ENCODE measurements at regions not wholly inside any gene's neighbourhood (a gene's known extent, or its start where the extent isn't known, plus 50 kb on each side); places are given as distances from the start of the nearest gene placed in this dataset.

GRCh38 chrX:38992441-38993096 lies 191.3 kb downstream of the MID1IP1 start:
- no peak for DNase-seq

- no peak for DNase-seq
These were observed 192.2 kb downstream of the MID1IP1 start for GRCh38 chrX:38993500-38993899.

DNA sequence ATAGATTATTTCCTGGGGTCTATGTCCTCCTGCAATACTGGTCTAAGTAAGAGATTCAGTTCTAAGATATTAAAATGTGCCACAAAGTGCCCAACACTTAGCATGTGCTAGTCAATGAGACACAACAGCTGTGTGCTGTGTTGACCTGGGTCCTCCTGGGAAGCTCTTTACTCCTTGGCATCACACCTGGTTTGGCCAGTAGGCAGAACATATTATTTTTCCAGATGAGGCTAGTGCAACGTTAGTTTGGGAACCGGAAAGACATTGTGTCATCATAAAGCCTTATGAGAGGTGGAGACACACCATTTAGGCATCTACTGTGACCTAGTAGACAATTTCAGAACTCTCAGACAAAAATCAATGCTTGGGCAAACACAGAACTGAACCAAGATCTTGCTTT lies 197.8 kb downstream of the MID1IP1 start:
- no peak for DNase-seq

DNA sequence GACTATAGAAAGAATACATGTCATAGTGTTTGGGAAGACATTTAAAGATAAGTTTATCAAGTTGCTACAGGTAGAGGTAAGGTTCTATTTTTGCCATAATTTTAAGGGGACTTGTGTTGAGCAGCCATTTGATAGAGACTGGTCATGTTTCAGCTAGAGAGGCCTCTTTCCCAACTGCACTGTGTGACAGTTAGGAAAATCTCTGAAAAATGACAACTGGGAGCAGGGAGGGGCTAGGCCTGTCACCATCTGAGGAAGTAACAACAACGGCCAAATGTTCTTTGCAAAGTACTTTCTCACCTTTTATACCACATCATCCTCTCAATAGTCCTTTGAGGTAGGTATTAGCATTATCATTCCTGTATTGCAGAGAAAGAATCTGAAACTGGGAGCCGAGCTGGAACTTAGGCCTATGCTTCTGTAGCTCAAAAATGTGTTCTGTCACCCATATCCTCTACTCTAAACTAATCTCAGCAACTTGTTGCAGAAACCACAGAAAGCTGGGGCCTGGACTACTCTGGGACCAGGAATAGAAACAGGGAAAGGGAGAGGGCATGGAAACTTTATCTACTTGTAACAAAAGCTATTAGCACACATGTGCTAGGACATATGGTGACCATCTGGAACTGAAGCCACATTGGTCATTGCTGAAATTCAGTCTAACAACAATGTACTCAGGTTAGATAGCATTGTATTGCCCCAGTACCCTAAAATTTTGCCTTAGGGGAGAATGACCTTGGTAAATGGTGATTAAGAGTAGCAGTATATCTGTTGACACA lies 198.9 kb downstream of the MID1IP1 start:
- no peak for DNase-seq

- DNase-seq, result no peak
These were observed 199.5 kb downstream of the MID1IP1 start for GRCh38 chrX:39000802-39001201.

DNA sequence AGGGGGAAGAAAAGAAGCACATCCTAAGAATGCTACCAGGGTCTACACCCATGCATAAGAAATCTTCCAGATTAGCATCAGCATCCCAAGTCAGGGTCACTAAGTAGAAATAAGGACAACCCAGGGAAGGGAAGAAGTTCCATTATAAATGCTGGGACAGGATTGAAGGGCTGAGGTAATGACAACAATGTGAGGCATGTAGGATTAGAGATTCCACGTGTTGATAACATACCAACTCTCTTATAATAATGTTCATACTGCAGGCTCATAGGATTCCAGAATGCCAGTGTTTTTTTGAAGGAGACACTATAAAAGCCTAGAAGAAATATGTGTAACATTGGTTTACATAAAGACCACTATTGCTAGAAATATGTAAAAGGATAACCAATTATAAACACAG lies 201.2 kb downstream of the MID1IP1 start:
- DNase-seq, result no peak

GRCh38 chrX:39008549-39008948 lies 207.3 kb downstream of the MID1IP1 start:
- no peak for DNase-seq

GRCh38 chrX:39011454-39012221 lies 210.4 kb downstream of the MID1IP1 start:
- no peak for DNase-seq

GRCh38 chrX:39012621-39013111 lies 211.4 kb downstream of the MID1IP1 start:
- DNase-seq, result no peak

DNA sequence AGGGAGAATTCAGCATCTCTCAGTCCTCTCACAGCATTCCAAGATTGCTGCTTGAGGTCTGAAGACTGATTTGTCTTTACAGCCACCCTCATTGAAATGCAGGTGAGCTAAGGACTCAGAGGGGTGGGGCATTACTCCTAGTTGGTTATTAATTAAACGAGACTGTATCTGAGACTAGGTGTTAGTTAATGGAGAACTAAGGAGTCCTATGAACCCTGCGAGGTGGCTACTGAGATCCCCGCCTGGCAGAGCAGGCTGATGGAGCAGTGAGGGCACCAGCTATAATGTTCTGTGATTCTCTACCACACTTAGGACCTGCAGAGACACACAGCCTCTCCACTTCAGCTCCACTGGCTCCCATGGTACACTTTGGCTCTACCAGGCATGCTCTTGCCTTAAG lies 215.3 kb downstream of the MID1IP1 start:
- no peak for DNase-seq

GRCh38 chrX:39017077-39017476 lies 215.8 kb downstream of the MID1IP1 start:
- no peak for DNase-seq

DNA sequence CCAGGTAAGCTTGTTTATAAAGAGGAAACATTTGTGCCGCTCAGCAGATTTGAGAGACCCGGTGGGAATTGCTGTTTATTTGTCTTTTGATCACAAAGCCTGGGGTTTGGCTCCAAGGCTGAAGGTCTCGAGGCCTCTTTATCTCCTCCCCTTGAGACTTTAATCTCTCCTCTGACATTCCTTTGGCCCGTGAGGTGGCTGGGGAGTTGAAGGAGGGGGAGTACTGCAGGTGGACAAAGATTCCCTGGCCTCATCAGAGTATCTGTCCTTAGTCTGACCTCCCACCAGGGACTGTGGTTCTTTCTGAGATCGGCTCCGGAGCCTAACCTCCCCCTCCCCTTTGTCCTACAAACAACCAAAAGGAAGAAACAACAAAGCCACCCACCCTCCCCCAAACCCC lies 216.5 kb downstream of the MID1IP1 start:
- no peak for DNase-seq

DNA sequence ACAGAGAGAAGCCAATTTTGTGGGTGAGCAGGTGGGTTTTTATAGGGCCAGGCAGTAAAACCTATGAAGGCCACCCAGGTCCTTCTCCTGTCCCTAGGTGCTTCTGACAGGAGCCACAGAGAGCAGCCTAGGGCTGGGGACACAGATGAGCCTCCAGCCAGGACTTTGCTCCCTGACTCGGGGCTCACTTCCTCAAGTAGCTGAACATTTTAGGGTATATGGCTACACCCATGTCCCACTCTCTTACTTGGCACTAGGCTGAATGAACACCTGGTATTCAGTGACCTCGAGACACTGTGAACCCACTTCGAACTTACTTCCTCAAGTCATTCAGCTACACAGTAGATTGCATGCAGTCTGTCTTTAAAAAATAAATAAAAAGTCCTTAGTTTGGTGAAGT lies 217.3 kb downstream of the MID1IP1 start:
- no peak for DNase-seq

DNA sequence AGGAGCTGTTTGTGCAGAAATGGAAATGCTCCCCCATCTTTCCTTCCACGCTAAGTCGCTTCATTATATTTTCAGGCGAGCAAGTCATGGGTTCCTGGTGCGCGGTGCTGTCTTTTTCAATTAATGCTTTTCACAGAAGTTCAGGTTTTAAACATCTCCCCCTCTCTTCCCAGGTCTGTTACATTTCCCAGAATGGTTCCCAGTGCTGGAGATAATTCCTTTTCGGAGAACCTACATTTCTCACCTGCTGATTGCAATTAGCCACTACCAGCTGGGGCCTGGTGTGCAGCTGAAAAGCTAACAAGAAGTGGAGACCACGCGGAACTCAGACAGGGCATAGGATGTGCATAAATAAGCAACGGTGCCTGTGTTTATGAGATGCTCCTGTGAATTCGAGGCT lies 217.8 kb downstream of the MID1IP1 start:
- no peak for DNase-seq

DNA sequence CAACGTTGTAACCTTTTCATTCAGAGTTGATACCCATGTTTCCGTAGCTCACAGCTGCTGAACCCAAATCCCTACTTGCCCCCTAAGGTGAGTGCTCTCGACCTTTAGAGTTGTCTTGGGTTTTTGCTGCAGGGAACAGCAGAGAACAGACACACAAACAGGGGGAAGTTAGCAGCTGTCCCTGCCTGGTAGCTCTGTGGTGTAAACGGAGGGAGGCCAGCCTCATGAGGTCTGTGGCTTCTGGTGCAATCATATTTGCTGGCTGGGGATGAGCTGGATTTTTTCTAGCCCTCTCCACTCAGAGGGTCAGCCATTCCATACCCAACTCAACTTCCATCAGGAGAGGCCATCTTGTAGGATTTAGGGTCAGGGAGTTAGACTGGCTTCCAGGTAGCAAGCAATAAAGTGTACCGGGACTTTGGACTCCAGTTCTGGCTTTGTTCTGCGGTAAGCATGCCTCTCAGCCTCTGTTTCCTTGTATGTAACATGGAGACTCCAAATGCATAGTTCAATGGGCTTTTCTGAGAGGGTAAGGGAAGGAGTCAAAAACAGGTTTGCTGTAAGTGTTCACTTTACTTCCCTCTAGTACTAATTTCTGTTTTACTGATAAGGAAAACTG lies 218.9 kb downstream of the MID1IP1 start:
- no peak for DNase-seq

DNA sequence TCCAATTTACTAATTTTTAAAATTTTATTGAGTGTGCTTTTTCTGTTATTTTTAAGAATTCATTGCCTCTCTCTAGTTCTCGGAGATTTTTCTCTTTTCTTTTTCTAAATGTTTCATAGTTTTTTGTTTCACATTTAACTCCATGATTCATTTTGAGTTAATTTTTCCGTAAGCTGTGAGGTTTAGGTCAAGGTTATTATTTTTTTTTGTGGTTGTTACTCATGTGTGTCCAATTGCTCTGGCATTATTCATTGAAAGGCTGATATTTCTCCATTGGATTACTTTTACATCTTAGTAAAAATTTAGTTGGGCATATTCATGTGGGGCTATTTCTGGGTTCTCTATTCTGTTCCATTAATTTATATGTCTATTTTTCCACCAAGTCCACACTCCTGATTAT lies 220.8 kb downstream of the MID1IP1 start:
- DNase-seq, result no peak

DNA sequence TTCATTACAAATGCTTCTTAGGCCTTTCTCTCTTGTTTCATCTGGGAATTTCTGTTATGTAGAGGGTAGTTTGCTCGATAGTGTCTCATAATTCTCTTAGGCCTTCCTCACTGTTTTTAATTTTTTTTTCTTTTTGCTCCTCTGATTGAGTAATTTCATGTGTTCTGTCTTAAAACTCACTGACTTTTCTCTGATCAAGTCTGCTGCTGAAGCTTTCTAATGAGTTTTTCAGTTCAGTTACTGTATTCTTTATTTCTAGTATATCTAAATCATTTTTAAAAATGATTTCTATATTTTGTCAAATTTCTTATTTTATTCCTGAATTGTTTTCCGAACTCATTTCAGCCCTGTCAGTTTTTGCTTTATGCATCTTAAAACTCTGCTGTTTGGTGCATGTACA lies 228.0 kb downstream of the MID1IP1 start:
- DNase-seq, result no peak

DNA sequence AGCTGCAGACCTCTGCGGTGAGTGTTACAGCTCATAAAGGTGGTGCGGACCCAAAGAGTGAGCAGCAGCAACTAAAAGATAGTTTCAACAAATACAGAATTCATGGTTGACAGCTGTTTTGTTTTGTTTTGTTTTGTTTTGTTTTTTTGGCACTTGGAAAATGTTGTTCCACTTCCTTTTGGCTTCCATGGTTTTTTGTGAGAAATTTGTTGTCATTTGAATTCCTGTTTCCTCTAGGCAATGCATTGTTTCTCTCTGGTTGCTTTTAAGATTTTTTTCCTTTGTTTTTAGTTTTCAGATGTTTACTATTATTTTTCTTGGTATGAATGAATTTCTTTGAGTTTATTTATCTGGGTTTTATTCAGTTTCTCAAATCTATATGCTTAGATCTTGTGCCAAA lies 229.4 kb downstream of the MID1IP1 start:
- DNase-seq, result no peak

GRCh38 chrX:39039890-39040289 lies 238.6 kb downstream of the MID1IP1 start:
- no peak for DNase-seq

DNA sequence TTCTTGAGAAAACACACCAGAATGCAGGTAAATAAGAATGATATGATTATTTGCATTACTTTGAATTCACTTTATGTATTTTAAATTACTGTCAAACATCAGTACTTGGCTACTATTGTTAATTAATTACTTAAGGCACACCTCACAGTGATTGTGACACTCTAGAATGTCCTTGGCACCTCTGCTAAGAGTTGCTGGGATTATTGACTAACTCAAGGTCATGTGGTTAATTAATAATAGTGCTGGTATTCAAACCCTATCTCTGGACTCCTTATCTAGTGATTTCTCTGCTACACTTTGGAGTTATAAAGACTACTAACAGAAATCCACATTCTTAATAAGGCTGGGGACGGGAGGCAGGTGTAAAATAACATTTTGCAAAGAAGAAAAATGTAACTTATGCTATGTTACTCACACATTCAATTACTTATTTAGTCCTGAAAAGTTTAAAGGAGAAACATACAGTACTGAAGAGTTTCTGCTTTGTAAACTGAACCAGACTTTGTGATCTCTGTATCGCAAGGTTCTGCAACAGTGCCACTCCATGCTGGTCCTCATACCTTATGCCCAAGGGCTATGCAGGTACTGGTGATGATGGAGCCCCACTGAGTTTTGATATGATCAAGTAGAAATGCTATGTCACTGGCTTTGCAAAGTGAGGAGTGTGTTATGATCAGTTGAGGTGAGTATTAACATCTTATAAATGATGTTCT lies 242.7 kb downstream of the MID1IP1 start:
- no peak for DNase-seq

DNA sequence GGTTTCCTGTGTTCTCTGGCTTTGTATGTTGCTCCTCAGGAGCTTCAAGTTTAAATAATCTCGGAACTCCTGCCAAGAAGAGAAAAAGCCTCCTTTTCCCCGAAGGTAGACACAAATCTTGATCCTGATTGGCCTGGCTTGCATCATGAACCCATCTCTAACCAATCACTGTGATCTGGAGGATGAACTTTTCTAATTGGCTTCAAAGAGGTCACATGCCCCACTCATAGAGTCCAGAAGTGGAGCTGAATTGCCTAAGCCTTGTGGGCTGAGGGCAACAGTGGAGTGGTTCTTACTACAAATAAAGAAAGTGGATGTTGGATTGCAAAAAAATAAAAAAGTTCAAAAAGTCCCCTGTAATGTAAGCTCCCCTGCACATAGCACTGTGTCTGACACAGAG lies 245.9 kb downstream of the MID1IP1 start:
- DNase-seq, result no peak

DNA sequence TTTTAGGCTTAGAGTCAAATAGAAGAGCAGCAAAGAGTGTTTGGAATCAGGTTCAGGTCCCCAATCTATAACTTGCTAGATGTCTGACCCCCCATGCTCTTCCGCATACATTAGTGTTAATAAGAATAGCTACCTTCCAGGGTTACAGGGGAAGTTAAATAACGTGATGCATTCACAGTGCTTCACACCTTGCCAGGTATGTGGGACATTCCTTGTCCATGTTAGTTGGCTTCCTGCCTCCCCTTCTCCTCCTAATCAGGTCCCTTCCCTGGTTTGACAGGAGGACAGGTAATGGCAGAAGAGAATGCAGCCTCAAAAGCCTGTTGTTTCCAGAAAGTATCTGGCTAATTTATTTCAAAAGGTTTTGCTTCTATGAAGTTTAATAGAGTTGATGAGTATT lies 248.7 kb downstream of the MID1IP1 start:
- DNase-seq, result no peak

DNA sequence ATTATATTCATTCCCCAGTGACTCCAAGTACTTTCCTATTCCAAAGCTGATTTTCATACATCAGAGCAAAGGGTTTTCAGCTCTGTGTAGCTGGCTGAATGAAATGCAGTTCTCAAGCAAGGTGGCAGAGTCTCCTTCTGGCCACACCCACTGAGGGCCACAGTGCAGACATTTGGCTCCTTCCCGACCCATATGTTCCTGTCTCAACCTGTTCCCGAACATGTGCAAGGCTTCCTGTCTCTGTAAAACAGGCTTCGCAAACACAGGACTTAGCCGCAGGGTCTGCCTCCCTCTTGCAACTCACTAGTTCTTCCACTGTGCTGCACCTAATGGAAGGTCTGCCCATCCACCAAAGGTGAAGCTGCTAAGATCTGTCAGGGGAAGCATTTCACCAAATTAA lies 249.2 kb downstream of the MID1IP1 start:
- DNase-seq, result no peak
